IPS DF 6.9 (cell line): ENCODE measurements at regions not wholly inside any gene's neighbourhood (a gene's known extent, or its start where the extent isn't known, plus 50 kb on each side); places are given as distances from the start of the nearest gene placed in this dataset.

Source experiments
- DNase-seq: peaks from one replicate; pipeline ENCODE4 v3.0.0-alpha.2; 2013; ENCODE audit warnings: low read depth, low spot score
- H3K27ac ChIP-seq: one replicate; pipeline ENCODE4 v1.5.1; 2013; ENCODE audit warnings: low read length, control low read depth
- H3K27me3 ChIP-seq: 2 replicates; pipeline ENCODE4 v1.6.1; 2013; ENCODE audit warnings: mild to moderate bottlenecking, low read length; ENCODE audit not compliant: control insufficient read depth, insufficient read depth
- H3K36me3 ChIP-seq: 2 replicates; pipeline ENCODE4 v1.6.1; 2013; ENCODE audit warnings: low read length; ENCODE audit not compliant: control insufficient read depth, insufficient read depth
- H3K4me1 ChIP-seq: 2 replicates; pipeline ENCODE4 v1.6.1; 2013; ENCODE audit warnings: low read length; ENCODE audit not compliant: control insufficient read depth, insufficient read depth
- H3K4me3 ChIP-seq: 2 replicates; pipeline ENCODE4 v1.5.1; 2013; ENCODE audit warnings: mild to moderate bottlenecking, low read length
- H3K9me3 ChIP-seq: 2 replicates; pipeline ENCODE4 v1.6.1; 2013; ENCODE audit warnings: low read length, inconsistent platforms; ENCODE audit not compliant: control insufficient read depth, insufficient read depth
- WGBS: extraction: QIAGEN DNeasy Blood & Tissue Kit; methylation state at CpG from one replicate; pipeline ENCODE4 v1.1.7; 2013; ENCODE audit warnings: mixed read lengths, missing lambda C conversion rate; ENCODE audit not compliant: insufficient read length, insufficient coverage; 5-methylcytosine and 5-hydroxymethylcytosine counted together

DNA sequence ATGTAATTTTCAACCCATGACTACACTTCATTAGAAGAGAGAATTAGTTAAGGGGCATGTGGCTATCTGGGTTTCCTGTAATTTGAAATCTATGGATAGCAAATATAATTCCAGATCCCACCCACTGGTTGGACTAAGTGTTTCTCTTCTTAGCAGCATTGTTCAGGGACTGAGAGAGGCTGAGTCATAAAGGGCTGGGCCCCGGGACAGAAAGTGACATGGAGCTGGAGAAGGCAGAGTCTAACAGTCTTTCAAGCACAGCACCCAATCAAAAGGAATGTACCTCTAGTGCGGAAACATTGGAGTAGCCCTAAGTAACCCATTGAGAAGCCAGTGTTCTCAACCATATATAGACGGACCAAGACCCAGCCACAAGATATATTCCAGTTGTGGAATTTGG lies 363.9 kb downstream of the DHX35 start:
- WGBS, result no CpG with 5 or more reads among the region's 3 CpGs
- no peak overlapping the region for H3K4me3 ChIP-seq

DNA sequence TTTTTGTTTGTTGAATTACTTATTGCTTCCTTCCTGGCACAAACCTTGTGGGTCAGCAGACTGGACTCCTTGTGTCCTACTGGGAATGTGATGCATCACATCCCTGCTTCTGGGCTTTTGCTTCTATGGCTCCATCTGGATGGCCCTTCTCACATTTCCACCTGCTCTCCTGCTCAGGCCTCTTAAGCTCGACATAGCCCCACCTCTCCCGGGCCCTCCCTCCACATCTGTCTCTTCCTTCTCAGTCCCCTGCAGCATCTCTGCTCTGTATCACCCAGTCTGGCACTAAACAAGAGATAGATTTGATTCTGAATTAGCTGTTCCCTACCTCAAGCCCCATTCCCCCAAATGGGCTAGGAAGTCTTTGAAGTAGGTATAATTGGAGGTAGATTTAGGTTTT lies 356.8 kb downstream of the DHX35 start:
- Histone ChIP-seq H3K27ac (no peak overlapping the region), H3K27me3 (no peaks in the 10 kb centered on the region), H3K4me3 (no peak overlapping the region), H3K9me3 (no peaks in the 10 kb centered on the region), H3K4me1 (no peaks in the 10 kb centered on the region), H3K36me3 (no peaks in the 10 kb centered on the region)
- DNase-seq, result no peak
- WGBS, result no CpG with 5 or more reads among the region's 2 CpGs

More for the DNA sequence above, 363.9 kb downstream of the DHX35 start:
- no peaks in the 10 kb centered on the region for H3K36me3 ChIP-seq
- DNase-seq, result no peak
- H3K27ac ChIP-seq, result no peak overlapping the region
- no peaks in the 10 kb centered on the region for H3K27me3 ChIP-seq
- peaks cover 2% of the 10 kb centered on the region; the same call in 1 of the 2 replicates for H3K4me1 ChIP-seq
- no peaks in the 10 kb centered on the region for H3K9me3 ChIP-seq

DNA sequence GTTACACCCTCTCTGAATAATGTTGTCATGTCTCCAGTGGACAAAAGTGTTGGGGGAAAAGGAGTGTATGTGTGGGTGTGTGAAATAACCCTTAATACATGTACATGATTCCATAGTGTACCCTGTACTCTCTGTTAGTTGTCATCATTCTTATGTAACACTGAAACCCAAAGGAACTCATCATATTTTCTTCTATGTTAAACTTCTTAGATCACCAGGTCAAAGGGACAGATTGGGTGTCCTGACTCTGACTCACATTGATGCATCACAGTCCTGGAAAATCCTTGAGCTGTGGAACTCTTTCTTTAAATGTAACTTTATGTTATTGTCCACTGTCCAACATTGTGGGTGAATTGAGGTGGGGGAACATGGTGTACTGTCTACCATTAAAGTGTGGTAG lies 350.5 kb downstream of the DHX35 start:
- no peak for DNase-seq
- Histone ChIP-seq H3K27me3 (no peaks in the 10 kb centered on the region; the same call in 1 of the 2 replicates), H3K36me3 (no peaks in the 10 kb centered on the region), H3K9me3 (no peaks in the 10 kb centered on the region), H3K4me1 (peaks cover 7% of the 10 kb centered on the region; the same call in 1 of the 2 replicates), H3K27ac (no peak overlapping the region), H3K4me3 (no peak overlapping the region)

DNA sequence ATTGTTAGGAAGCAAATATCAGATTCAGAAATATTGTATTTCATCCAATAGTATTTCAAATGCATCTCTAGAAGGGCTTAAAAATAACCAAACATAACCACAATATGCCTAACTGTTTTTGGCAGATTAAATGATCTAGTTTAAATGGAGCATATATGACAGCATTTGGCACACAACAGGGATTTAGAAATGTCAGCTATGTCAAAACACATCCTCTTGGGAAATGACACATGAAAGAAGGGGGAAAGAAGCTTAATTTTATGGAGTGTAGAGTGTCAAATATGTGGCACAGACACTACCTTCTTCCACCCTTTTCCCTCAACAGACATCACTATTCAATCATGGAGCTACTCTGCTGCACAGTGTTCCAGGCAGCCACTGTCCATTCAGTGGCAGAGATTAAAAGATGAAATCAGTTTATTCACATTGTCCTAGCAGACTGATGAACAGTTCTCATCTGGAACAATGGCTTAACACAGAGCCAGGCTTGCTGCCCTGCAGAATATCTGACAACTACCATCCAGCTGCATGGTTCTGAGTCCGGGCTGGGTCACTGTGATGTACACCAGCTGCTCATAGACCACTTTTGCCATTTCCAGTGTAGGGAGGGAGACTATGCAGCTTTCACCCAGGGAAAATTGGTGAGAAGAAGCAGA lies 349.8 kb downstream of the DHX35 start:
- no peaks in the 10 kb centered on the region; the same call in 1 of the 2 replicates for H3K27me3 ChIP-seq
- H3K27ac ChIP-seq, result no peak overlapping the region
- WGBS, result no CpG with 5 or more reads among the region's 1 CpG
- no peak for DNase-seq
- no peaks in the 10 kb centered on the region for H3K36me3 ChIP-seq
- no peak overlapping the region for H3K4me3 ChIP-seq
- peaks cover 7% of the 10 kb centered on the region; the same call in 1 of the 2 replicates for H3K4me1 ChIP-seq
- H3K9me3 ChIP-seq, result no peaks in the 10 kb centered on the region

DNA sequence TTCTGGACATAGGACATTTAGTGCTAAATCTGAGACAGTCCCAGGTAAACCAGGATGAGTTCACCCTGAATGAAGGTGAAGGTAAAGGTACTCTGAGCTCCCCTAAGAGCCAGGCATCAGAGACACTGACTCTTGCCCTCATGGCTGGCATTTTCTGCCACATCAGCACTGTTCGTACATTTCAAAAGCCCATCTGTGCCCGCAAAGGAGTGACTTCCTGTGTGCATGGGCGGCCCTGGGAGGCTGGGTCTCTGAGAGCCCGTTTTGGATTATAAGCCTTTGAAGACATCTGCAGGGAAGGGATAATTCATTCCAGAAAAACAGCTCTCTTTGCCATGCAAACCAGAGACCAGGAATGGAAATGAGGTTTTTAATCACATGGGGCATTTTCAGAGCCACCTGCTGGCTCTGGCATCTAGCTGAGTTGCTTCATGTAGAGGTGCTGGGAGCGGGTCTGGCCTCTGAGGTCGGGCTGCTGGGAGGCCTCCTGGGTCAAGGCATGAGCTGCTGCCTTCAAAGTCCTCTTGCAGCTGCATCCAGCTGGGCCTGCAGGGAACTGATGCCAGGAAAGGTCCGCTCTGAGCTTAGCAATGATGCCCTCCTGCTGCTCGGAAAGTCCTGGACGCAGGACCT lies 348.3 kb downstream of the DHX35 start:
- no peak overlapping the region for H3K4me3 ChIP-seq
- peaks cover 7% of the 10 kb centered on the region; the same call in 1 of the 2 replicates for H3K4me1 ChIP-seq
- no CpG with 5 or more reads among the region's 9 CpGs for WGBS
- H3K27ac ChIP-seq, result no peak overlapping the region
- H3K36me3 ChIP-seq, result no peaks in the 10 kb centered on the region
- no peaks in the 10 kb centered on the region for H3K9me3 ChIP-seq
- DNase-seq, result no peak
- H3K27me3 ChIP-seq, result no peaks in the 10 kb centered on the region; the same call in 1 of the 2 replicates

DNA sequence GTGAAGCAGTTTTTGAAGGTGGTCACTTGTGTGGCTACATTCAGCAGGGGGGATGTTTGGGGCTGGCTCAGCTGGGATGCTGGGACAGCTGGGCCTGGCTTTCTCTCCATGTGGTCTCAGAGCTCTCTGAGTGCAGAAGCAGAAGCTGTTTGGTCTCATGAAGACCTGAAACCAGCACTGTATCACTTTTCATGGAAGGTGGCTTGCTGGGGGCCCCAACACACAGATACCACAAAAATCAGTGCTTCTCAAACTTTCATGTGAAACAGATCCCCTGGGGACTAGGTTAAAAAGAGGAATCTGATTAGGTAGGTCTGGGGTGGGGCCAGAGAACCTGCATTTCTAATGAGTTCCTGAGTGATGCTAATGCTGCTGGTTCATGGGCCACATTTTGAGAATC lies 347.3 kb downstream of the DHX35 start:
- H3K27ac ChIP-seq, result no peak overlapping the region
- peaks cover 7% of the 10 kb centered on the region; the same call in 1 of the 2 replicates for H3K4me1 ChIP-seq
- no peaks in the 10 kb centered on the region for H3K36me3 ChIP-seq
- H3K27me3 ChIP-seq, result no peaks in the 10 kb centered on the region; the same call in 1 of the 2 replicates
- DNase-seq, result no peak
- no peak overlapping the region for H3K4me3 ChIP-seq
- no peaks in the 10 kb centered on the region for H3K9me3 ChIP-seq

DNA sequence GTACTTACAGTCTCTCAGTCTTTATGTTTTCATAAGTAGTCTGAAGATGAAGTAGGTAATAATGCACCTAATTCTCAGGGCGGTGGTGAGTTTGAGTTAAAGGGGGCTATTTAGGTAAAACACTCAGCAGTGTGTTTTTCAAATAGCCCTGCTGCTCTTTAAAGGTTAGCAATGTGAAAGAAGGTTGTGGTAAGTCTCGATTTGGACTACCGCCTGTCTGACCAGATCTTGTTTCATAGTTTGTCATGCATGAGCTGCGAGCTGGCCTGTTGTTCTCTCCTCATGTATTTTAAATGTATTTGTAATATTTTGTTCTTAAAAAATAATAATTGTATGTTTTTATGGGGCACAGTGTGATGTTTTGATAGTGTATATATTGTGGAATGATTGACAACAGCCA lies 340.2 kb downstream of the DHX35 start:
- WGBS, result no CpG with 5 or more reads among the region's 4 CpGs
- DNase-seq, result no peak
- H3K4me1 ChIP-seq, result no peaks in the 10 kb centered on the region; the same call in 1 of the 2 replicates
- no peaks in the 10 kb centered on the region for H3K9me3 ChIP-seq
- no peaks in the 10 kb centered on the region for H3K27me3 ChIP-seq
- H3K27ac ChIP-seq, result no peak overlapping the region
- no peak overlapping the region for H3K4me3 ChIP-seq
- H3K36me3 ChIP-seq, result no peaks in the 10 kb centered on the region

DNA sequence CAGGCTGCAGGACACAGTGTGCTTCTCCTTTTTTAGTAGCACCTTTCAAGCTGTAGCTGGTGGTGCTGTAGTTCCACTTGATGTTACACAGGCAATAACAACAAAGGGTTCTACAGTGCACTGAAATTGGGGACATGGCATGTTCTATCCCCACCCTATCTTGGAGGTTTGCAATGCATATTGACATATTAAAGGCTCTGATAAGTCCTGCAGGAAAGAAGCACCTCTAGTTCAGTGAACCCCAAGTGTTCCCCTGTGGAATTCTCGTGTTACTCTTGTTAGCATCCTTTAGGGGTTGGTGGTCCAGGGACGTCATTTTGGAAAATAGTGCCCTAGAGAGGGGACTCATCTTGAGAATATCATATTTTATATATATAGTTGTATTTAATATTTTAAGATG lies 337.6 kb downstream of the DHX35 start:
- H3K27ac ChIP-seq, result no peak overlapping the region
- H3K27me3 ChIP-seq, result no peaks in the 10 kb centered on the region
- H3K4me1 ChIP-seq, result no peaks in the 10 kb centered on the region; the same call in 1 of the 2 replicates
- no peaks in the 10 kb centered on the region for H3K36me3 ChIP-seq
- no peak for DNase-seq
- WGBS, result no CpG with 5 or more reads among the region's 2 CpGs
- no peaks in the 10 kb centered on the region for H3K9me3 ChIP-seq
- no peak overlapping the region for H3K4me3 ChIP-seq

DNA sequence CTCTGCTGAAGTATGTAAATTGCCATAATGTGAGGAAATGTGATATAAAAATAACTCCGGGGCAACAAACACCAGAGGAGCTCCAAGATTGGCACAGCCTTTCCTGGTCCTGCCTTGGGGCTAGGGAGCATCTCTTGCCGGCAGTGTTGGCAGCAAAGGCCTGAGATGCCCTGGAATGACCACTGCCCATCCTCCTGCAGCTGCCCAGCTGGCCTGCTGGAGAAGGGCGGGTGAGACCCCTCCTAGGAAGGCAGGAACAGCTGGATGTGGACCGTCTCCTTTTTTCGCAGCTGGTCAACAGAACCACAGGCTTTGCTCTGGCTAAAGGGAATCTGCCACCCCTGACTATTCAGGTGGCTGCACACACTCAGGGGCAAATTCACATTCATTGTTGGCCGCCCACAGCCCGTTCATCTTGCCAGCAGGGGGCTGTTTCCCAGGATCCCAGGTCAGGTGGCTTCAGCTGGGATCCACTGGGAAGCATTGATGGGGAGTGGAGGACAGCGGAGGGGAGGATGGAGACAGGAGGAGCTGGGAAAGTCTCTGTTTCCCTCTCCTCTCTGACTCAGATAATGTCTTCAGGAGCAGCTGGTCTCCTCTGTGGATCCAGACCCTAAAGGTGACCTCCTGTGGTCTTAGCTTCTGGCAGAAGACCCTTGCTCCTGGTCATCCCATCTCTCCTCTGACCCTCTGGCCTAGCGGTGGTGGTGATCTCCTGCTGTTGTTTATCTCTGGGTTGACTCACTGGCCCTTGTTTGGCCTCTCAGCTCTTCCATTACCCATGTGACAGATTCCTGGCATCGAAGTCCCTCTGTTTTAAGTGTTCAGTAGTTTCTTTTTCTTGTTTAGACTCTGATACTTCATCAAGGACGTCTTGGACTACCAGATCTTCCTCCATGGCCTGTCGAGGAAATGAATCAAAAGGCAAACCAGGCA lies 336.7 kb downstream of the DHX35 start:
- Histone ChIP-seq H3K9me3 (no peaks in the 10 kb centered on the region), H3K4me3 (no peak overlapping the region), H3K27ac (no peak overlapping the region), H3K4me1 (peaks cover 1% of the 10 kb centered on the region; the same call in 1 of the 2 replicates), H3K27me3 (no peaks in the 10 kb centered on the region), H3K36me3 (no peaks in the 10 kb centered on the region)
- WGBS, result no CpG with 5 or more reads among the region's 12 CpGs
- no peak for DNase-seq

DNA sequence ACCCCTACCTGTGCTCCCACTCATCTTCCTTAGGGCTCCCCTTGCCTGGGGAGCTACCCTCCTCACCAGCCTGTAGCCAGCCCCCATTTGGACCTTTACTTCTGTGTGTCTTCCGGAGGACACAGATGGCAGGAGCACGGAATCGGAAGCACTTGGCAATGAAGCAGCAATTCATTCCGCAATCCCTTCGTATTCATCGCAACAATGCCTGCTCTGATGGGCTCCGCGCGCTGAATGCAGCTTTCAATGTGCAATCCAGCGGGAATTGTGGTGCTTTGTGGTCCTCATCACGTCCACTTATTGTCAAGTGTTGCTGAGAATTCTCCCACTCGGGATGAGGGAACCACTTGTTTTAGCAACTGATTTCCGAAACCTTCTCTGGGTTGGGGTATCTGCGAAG lies 336.0 kb downstream of the DHX35 start:
- H3K4me3 ChIP-seq, result no peak overlapping the region
- H3K4me1 ChIP-seq, result peaks cover 1% of the 10 kb centered on the region; the same call in 1 of the 2 replicates
- no CpG with 5 or more reads among the region's 14 CpGs for WGBS

More for the DNA sequence above, 336.0 kb downstream of the DHX35 start:
- H3K27me3 ChIP-seq, result no peaks in the 10 kb centered on the region
- no peak for DNase-seq
- H3K36me3 ChIP-seq, result no peaks in the 10 kb centered on the region
- no peaks in the 10 kb centered on the region for H3K9me3 ChIP-seq
- H3K27ac ChIP-seq, result no peak overlapping the region
